ENCODE measurements at regions not wholly inside any gene's neighbourhood (a gene's known extent, or its start where the extent isn't known, plus 50 kb on each side); places are given as distances from the start of the nearest gene placed in this dataset.

DNA sequence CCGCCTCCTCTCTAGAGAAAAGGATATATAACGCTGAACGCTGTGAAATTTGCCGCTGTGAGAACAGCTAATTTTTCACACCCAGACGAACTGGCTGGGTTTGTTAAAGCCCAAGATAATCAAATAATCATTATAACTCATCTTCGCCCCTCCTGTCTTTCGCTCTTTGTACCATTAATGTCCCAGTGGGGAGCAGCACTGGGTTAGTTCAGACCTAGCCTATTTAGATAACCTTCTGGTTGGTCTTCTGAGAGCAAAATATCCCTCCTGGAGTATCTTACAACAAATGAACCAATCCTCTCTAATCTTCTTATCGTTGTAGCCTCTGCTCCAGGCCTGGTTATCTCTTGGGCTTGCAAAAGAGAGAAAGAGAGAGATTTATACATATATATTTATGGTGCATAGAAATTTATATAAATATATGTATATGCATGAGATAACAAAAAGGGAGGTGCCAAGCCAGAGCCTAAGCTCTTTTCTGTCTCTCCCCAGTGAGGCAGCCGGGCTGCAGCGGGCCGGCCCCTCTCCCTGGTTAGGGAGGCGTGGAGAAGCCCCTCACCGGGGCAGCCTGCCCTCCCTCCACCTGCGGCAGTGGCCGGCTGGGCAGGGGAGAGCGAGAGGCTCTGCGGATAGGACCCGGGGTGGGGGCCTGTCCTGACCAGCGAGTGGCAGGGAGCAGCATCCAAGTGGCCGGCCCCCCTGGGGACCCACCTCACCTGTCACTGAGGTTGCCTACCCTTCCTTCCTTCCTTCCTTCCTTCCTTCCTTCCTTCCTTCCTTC lies 202.0 kb upstream of the LHX5 start:
- no peak overlapping the region for H2AFZ ChIP-seq (ENCODE audit: low read length)
- no peaks in the 10 kb centered on the region for H3K4me1 ChIP-seq (ENCODE audit: low read length)
- no peak overlapping the region for H3K4me2 ChIP-seq (ENCODE audit: low read depth, low read length)
- no peak overlapping the region for H3K4me3 ChIP-seq (ENCODE audit: low read length)
- no peaks in the 10 kb centered on the region for H3K9me2 ChIP-seq (replicated peaks; ENCODE audit: insufficient read depth, low read length)
- no peaks in the 10 kb centered on the region for H3F3A ChIP-seq (ENCODE audit: insufficient read depth, low read length)
- H4K20me1 ChIP-seq (ENCODE audit: insufficient read depth, low read length), result no peaks in the 10 kb centered on the region
- no peaks in the 10 kb centered on the region for H3K36me3 ChIP-seq (replicated peaks; ENCODE audit: insufficient read depth, low read length)
- TF ChIP-seq EZH2phosphoT487 (IDR thresholded peaks at IDR 0.05; ENCODE audit: low read length), result no peak
- no peak for TF ChIP-seq EZH2 (optimal IDR thresholded peaks at IDR 0.05; ENCODE audit: low read depth, low read length)
- TF ChIP-seq, protein P1, sequence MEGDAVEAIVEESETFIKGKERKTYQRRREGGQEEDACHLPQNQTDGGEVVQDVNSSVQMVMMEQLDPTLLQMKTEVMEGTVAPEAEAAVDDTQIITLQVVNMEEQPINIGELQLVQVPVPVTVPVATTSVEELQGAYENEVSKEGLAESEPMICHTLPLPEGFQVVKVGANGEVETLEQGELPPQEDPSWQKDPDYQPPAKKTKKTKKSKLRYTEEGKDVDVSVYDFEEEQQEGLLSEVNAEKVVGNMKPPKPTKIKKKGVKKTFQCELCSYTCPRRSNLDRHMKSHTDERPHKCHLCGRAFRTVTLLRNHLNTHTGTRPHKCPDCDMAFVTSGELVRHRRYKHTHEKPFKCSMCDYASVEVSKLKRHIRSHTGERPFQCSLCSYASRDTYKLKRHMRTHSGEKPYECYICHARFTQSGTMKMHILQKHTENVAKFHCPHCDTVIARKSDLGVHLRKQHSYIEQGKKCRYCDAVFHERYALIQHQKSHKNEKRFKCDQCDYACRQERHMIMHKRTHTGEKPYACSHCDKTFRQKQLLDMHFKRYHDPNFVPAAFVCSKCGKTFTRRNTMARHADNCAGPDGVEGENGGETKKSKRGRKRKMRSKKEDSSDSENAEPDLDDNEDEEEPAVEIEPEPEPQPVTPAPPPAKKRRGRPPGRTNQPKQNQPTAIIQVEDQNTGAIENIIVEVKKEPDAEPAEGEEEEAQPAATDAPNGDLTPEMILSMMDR (IDR thresholded peaks at IDR 0.05; ENCODE audit: low read length), result no peak
- peaks cover 15% of the 10 kb centered on the region for H3K27me3 ChIP-seq (replicated peaks; ENCODE audit: insufficient read depth, low read length)
- no peak for DNase-seq
- no peaks in the 10 kb centered on the region for H3K79me2 ChIP-seq (ENCODE audit: low read length)
- no peaks in the 10 kb centered on the region for H3K9me3 ChIP-seq (replicated peaks; ENCODE audit: insufficient read depth, low read length)
- H3K27ac ChIP-seq (ENCODE audit: low read length), result no peak overlapping the region
- H3K9ac ChIP-seq (ENCODE audit: low read length), result no peak overlapping the region

GRCh38 chr12:113670742-113671141 lies 199.1 kb upstream of the LHX5 start:
- TF ChIP-seq EZH2phosphoT487 (IDR thresholded peaks at IDR 0.05; ENCODE audit: low read length) (no peak), EZH2 (optimal IDR thresholded peaks at IDR 0.05; ENCODE audit: low read depth, low read length) (no peak)
- TF ChIP-seq, protein P1 (IDR thresholded peaks at IDR 0.05; ENCODE audit: low read length), result no peak
- peaks cover 10% of the 10 kb centered on the region for H3K27me3 ChIP-seq (replicated peaks; ENCODE audit: insufficient read depth, low read length)
- DNase-seq, result no peak
- H3K4me1 ChIP-seq (ENCODE audit: low read length), result no peaks in the 10 kb centered on the region
- H4K20me1 ChIP-seq (ENCODE audit: insufficient read depth, low read length), result no peaks in the 10 kb centered on the region
- H3K79me2 ChIP-seq (ENCODE audit: low read length), result no peaks in the 10 kb centered on the region
- no peaks in the 10 kb centered on the region for H3K36me3 ChIP-seq (replicated peaks; ENCODE audit: insufficient read depth, low read length)
- no peak overlapping the region for H3K27ac ChIP-seq (ENCODE audit: low read length)
- H3K4me2 ChIP-seq (ENCODE audit: low read depth, low read length), result no peak overlapping the region
- H3F3A ChIP-seq (ENCODE audit: insufficient read depth, low read length), result no peaks in the 10 kb centered on the region
- H3K9me2 ChIP-seq (replicated peaks; ENCODE audit: insufficient read depth, low read length), result no peaks in the 10 kb centered on the region
- no peak overlapping the region for H3K4me3 ChIP-seq (ENCODE audit: low read length)
- no peak overlapping the region for H3K9ac ChIP-seq (ENCODE audit: low read length)
- H3K9me3 ChIP-seq (replicated peaks; ENCODE audit: insufficient read depth, low read length), result no peaks in the 10 kb centered on the region
- H2AFZ ChIP-seq (ENCODE audit: low read length), result no peak overlapping the region

- Histone ChIP-seq H3K27ac (ENCODE audit: low read length) (no peak overlapping the region), H3K27me3 (replicated peaks; ENCODE audit: insufficient read depth, low read length) (peaks cover 4% of the 10 kb centered on the region; the same call in 1 of the 2 replicates), H2AFZ (ENCODE audit: low read length) (no peak overlapping the region), H3F3A (ENCODE audit: insufficient read depth, low read length) (no peaks in the 10 kb centered on the region), H4K20me1 (ENCODE audit: insufficient read depth, low read length) (no peaks in the 10 kb centered on the region), H3K36me3 (replicated peaks; ENCODE audit: insufficient read depth, low read length) (no peaks in the 10 kb centered on the region), H3K4me3 (ENCODE audit: low read length) (no peak overlapping the region), H3K9me2 (replicated peaks; ENCODE audit: insufficient read depth, low read length) (no peaks in the 10 kb centered on the region), H3K9ac (ENCODE audit: low read length) (no peak overlapping the region), H3K4me1 (ENCODE audit: low read length) (no peaks in the 10 kb centered on the region), H3K4me2 (ENCODE audit: low read depth, low read length) (no peak overlapping the region), H3K9me3 (replicated peaks; ENCODE audit: insufficient read depth, low read length) (no peaks in the 10 kb centered on the region), H3K79me2 (ENCODE audit: low read length) (no peaks in the 10 kb centered on the region)
- TF ChIP-seq EZH2phosphoT487 (IDR thresholded peaks at IDR 0.05; ENCODE audit: low read length), result no peak
- TF ChIP-seq, protein P1 (IDR thresholded peaks at IDR 0.05; ENCODE audit: low read length), result no peak
- no peak for TF ChIP-seq EZH2 (optimal IDR thresholded peaks at IDR 0.05; ENCODE audit: low read depth, low read length)
- no peak for DNase-seq
These were observed 196.1 kb upstream of the LHX5 start for GRCh38 chr12:113667676-113668356.
